T-helper 17 cell (primary cell): ENCODE measurements at regions not wholly inside any gene's neighbourhood (a gene's known extent, or its start where the extent isn't known, plus 50 kb on each side); places are given as distances from the start of the nearest gene placed in this dataset.

Source experiments
- ATAC-seq: fragments of 150-1000 bp; cut with Tn5 transposase; 2 replicates; pipeline ENCODE4 v1.10.0; 2021; ENCODE audit warnings: mild to moderate bottlenecking, moderate library complexity
- DNase-seq, 3 donors: peaks; one replicate each; pipeline versions ENCODE4 v3.0.0 to v3.0.0-alpha.2; 2020 to 2021
- H3K9me3 ChIP-seq: one replicate; pipeline ENCODE4 v1.7.0; 2013; ENCODE audit warnings: low read length, mild to moderate bottlenecking; ENCODE audit not compliant: control insufficient read depth, poor library complexity, severe bottlenecking
- H3K27ac Mint-ChIP-seq: one replicate; pipeline ENCODE4 v1.8.0; 2022; ENCODE audit warnings: mild to moderate bottlenecking, moderate library complexity, mixed read lengths
- H3K27me3 Mint-ChIP-seq: one replicate; pipeline ENCODE4 v1.8.0; 2022; ENCODE audit warnings: mixed read lengths
- H3K36me3 Mint-ChIP-seq: one replicate; pipeline ENCODE4 v1.8.0; 2022; ENCODE audit warnings: low read depth, mixed read lengths
- H3K4me1 Mint-ChIP-seq: one replicate; pipeline ENCODE4 v1.8.0; 2022; ENCODE audit warnings: mild to moderate bottlenecking, mixed read lengths
- H3K4me3 Mint-ChIP-seq: one replicate; pipeline ENCODE4 v1.8.0; 2022; ENCODE audit warnings: mild to moderate bottlenecking, moderate library complexity, mixed read lengths

DNA sequence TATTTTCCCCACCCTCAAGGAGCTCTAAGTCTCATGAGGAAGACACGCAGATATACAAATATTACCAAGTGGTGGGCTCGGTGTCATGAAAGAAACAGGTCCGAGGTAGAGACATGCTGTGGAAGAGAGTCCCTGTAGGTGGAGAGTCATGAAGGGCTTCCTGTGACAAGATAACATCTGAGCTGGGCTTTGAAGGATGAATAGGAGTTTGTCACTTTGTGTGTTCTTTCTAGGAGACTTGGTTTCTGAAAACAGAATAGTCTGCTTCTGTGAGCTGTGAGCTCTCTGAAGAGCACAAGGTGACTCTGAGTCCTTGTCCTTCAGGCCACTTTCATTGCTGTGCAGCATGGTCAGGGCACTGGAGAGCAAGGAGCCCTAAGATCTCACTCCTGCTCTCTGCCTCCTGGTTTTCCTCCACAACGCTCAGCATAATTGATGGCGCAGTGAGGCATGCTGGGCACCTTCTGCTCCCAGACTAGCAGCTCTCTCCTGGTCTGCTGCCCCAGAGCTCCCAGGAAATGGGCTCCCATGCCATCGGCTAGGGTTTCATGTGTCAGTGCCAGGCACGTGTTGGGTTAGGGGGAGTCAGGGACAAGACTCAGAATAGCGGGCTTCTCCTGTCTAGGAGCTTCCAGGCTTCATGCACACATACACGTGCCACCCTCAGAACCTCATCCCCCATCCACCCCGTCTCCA, 209.9 kb upstream of the CSF3R start:
- Mint-ChIP-seq H3K4me3 (no peak overlapping the region), H3K27me3 (peaks cover 44% of the 10 kb centered on the region), H3K4me1 (no peaks in the 10 kb centered on the region), H3K27ac (no peak overlapping the region), H3K36me3 (peaks cover 5% of the 10 kb centered on the region)
- no peaks in the 10 kb centered on the region for H3K9me3 ChIP-seq
- DNase-seq (no peak), ATAC-seq (no peak)

DNA sequence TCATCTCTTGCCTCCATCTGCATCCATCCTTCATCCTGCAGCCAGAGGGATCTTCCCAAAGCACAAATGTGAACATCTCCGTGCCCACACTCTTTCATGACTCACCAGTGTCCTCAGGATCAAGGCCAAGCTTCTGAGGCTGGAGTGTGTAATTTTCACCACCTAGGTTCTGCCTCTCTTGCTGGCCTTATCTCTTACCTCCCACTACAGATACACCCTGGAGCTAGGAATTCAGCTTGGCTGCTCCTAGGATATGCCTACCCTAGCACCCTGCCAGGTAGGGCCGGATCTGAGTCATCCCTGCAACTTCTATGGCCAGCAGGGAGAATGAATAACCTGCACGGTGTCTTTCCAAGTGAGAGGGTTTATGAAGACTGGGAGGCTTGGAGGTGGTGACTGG, 208.7 kb upstream of the CSF3R start:
- ATAC-seq (no peak), DNase-seq (no peak)
- Mint-ChIP-seq H3K4me1 (no peaks in the 10 kb centered on the region), H3K4me3 (no peak overlapping the region), H3K36me3 (peaks cover 8% of the 10 kb centered on the region), H3K27me3 (peaks cover 51% of the 10 kb centered on the region), H3K27ac (no peak overlapping the region)
- no peaks in the 10 kb centered on the region for H3K9me3 ChIP-seq

DNA sequence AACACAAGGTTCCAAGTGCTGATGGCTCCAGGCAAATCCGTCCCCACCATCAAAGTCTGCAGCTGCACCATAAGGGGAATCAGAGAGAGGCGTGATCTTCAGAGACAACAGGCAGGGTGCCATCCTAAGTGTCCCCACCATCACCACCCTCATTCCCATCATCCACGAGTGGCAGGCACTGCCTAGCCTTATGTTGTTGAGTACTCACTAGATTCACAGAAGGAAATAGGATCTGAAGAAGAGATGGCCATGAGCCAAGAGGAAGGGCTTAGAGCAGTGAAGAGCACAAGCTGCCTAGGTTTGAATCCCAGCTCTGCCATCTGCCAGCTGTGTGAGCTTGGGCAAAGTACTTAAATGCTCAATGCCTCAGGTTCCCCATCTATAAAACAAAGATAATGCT, 207.3 kb upstream of the CSF3R start:
- Mint-ChIP-seq H3K36me3 (peaks cover 8% of the 10 kb centered on the region), H3K27me3 (peaks cover 40% of the 10 kb centered on the region), H3K4me1 (no peaks in the 10 kb centered on the region), H3K27ac (no peak overlapping the region), H3K4me3 (no peak overlapping the region)
- no peaks in the 10 kb centered on the region for H3K9me3 ChIP-seq
- ATAC-seq (no peak), DNase-seq (no peak)

DNA sequence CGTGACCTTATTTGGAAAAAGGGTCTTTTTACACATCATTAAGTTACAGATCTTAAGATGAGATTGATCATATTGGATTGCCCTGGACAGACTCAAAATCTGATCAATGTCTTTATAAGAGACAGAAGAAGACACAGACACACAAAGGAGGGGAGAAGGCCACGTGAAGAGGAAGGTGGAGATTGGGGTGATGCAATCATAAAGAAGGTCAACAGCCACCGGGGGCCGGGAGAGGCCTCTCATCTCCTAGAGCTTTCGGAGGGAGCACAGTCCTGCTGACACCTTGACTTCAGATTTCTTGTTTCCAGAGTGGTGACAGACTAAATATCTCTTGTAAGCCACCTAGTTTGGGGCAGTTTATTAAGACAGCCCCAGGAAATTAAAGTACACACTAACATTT, 204.6 kb upstream of the CSF3R start:
- H3K36me3 Mint-ChIP-seq = peaks cover 5% of the 10 kb centered on the region
- H3K4me1 Mint-ChIP-seq = no peaks in the 10 kb centered on the region
- no peak for DNase-seq
- H3K27ac Mint-ChIP-seq = no peak overlapping the region
- no peak for ATAC-seq
- H3K27me3 Mint-ChIP-seq = peaks cover 24% of the 10 kb centered on the region
- H3K4me3 Mint-ChIP-seq = no peak overlapping the region
- H3K9me3 ChIP-seq = no peaks in the 10 kb centered on the region

DNA sequence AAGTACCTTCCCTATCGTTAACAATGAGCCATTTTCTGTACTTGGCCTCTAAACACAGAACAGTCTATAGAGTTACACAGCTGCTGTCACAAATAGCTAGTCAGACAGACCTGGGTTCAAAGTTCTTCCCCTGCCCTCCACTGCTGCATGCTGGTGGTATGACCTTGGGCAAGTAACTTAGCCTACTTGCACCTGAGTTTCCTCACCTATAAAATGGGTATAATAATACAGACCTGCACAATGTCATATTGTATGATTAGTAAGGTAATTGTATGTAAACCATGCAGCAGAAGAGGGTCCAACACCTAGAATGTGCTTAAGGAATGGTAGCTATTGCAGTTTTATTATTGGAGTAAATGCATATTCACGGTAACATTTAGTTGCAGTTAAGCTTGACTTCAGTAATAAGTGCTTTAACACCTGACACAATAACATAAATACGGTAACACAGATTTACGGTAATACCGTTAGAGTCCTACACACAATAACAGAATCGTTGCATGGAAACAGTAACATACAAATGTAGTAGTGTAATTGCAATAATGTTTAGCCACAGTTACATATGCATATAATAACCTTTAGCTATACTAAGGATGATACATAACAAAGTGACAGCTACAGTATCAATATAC, 193.3 kb upstream of the CSF3R start:
- no peaks in the 10 kb centered on the region for H3K9me3 ChIP-seq
- Mint-ChIP-seq H3K4me1 (no peaks in the 10 kb centered on the region), H3K36me3 (peaks cover 3% of the 10 kb centered on the region), H3K27ac (no peak overlapping the region), H3K4me3 (no peak overlapping the region), H3K27me3 (peaks cover 47% of the 10 kb centered on the region)
- DNase-seq (no peak), ATAC-seq (no peak)

DNA sequence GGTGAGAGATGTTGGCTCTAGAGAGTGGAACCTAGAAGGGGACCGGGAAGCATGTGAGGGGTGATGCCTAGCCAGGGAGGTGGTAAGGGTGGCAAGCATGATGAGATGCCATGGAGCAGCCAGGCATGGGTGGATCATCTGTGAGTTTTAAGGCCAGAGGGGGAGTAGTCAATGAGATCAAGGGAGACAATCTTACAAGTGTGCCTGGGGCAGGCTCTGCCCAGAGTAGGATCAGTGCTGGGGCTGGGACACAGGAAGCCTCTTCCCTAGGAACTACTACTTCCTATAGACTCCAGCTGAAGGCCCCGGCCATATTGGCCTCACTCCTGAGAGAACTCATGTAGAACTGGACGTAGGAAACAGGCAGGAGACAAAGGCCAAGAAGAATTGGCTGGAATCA, 192.4 kb upstream of the CSF3R start:
- DNase-seq = no peak
- Mint-ChIP-seq H3K27ac (no peak overlapping the region), H3K4me3 (no peak overlapping the region), H3K27me3 (peaks cover 37% of the 10 kb centered on the region), H3K36me3 (no peaks in the 10 kb centered on the region), H3K4me1 (no peaks in the 10 kb centered on the region)
- H3K9me3 ChIP-seq = no peaks in the 10 kb centered on the region
- no peak for ATAC-seq

DNA sequence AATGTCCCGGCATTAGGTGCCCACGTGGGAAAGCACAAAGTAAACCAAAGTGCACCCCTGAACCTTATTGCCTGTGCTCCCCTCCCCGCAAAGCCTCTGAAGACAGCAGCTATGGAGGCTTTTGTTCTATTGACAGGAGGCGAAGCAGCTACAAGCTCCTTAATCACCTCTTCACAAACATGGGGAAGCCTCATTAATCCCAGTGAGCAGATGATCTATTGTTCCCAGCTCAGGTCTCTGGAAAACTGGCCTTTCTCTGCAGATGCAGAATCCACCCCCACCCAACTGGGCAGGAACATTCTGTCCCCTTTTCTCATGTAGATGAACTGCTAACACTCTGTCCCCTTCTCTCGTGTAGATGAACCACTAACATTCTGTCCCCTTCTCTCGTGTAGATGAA, 190.5 kb upstream of the CSF3R start:
- peaks cover 27% of the 10 kb centered on the region for H3K27me3 Mint-ChIP-seq
- no peak for DNase-seq
- no peak overlapping the region for H3K27ac Mint-ChIP-seq
- H3K9me3 ChIP-seq = no peaks in the 10 kb centered on the region
- H3K4me3 Mint-ChIP-seq = no peak overlapping the region
- no peak for ATAC-seq
- no peaks in the 10 kb centered on the region for H3K36me3 Mint-ChIP-seq
- no peaks in the 10 kb centered on the region for H3K4me1 Mint-ChIP-seq

DNA sequence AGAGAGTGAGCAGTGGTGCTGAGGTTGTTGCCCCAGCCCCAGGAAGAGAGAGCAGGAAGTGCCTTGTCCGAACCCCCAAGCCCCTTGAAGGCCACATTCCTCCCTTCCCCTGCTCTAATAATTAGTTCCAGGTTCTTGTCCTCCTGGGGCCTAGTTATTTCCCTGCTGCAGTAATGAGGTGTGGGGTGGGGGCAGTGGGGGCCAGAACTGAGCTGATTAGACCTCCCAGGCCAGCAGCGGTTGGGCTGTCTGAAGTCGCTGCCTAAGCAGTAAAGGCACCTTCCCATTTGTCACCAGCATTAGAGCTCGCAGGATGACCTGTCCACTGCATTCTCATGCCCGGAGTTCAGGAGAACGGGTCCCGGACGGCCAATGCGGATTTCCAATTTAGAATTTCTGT, 186.5 kb upstream of the CSF3R start:
- peaks cover 2% of the 10 kb centered on the region for H3K36me3 Mint-ChIP-seq
- DNase-seq (no peak), ATAC-seq (no peak)
- no peak overlapping the region for H3K27ac Mint-ChIP-seq
- no peaks in the 10 kb centered on the region for H3K9me3 ChIP-seq
- H3K4me3 Mint-ChIP-seq = no peak overlapping the region
- H3K4me1 Mint-ChIP-seq = no peaks in the 10 kb centered on the region
- H3K27me3 Mint-ChIP-seq = peaks cover 27% of the 10 kb centered on the region

DNA sequence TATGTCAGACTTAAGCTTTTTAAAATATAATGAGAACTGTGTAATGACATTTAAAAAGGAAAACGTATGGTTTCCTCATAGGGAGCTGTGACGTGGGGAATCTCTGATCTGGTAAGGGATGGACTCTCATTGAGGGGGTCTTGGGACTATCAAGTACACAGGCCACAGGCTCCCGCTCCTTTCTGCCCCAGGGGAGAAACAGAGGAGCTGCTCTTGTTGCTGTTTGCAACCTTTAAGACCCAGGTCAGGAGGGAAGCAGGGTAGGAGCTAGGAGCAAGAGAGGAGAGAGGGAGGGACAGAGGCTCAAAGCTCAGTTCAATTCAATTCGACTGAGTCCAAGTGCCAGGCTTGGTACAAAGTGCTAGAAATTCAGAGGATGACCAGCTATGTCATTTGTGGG, 185.1 kb upstream of the CSF3R start:
- H3K4me1 Mint-ChIP-seq = peaks cover 2% of the 10 kb centered on the region
- no peak overlapping the region for H3K27ac Mint-ChIP-seq
- DNase-seq = no peak
- no peak overlapping the region for H3K4me3 Mint-ChIP-seq
- peaks cover 2% of the 10 kb centered on the region for H3K36me3 Mint-ChIP-seq
- H3K9me3 ChIP-seq = no peaks in the 10 kb centered on the region
- peaks cover 36% of the 10 kb centered on the region for H3K27me3 Mint-ChIP-seq
- no peak for ATAC-seq

DNA sequence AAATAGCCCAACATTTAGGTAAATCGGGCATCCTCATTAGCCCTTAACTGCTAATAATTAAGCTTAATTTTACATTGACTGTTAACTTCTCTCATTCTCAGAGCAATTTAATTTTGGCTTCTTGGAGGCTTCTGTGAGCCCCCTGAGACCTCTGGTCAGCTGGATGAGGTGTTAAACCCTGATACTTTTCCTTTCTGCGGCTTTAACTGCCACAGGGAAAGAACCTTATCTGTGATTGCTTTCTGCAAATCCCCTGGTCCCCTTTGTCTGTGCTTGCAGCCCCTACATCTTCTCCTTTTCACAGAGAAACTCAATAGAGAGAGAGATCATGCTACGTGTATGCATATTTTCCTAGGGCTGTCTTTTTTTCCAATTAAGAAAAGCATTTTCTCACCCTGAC, 184.5 kb upstream of the CSF3R start:
- H3K4me3 Mint-ChIP-seq = no peak overlapping the region
- peaks cover 2% of the 10 kb centered on the region for H3K36me3 Mint-ChIP-seq
- H3K27me3 Mint-ChIP-seq = peaks cover 41% of the 10 kb centered on the region
- DNase-seq (no peak), ATAC-seq (no peak)
- peaks cover 2% of the 10 kb centered on the region for H3K4me1 Mint-ChIP-seq
- no peaks in the 10 kb centered on the region for H3K9me3 ChIP-seq
- H3K27ac Mint-ChIP-seq = no peak overlapping the region

DNA sequence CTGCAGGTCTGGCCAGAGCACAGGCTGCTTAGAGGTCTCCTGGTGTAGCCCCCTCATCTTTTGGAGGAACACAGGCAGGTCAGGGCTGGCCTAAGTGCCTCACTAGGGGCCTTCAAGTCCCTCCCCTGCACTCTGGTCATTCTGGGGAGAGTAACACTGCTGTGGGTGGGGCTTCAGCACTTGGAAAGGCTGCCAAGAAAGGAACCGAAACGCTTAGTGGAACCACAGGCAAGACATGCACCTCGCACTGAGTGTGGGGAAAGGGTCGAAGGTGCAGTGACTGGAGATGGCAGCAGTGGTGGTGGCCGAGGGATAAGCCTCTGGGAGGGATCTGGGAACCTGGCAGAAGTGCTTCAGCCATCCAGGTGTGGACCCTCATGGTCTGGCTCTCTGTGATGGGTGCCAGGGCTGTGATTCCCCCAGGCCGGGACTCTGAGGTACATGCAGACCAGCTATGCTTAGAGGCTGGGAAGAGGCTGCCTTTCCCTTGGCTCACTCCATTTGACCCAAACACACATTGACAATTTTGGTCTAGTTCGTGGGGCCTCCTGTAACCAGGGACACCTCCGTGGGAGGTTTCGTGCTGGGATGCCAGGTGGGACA, 182.9 kb upstream of the CSF3R start:
- H3K4me3 Mint-ChIP-seq = no peak overlapping the region
- ATAC-seq = no peak
- H3K36me3 Mint-ChIP-seq = peaks cover 2% of the 10 kb centered on the region
- H3K9me3 ChIP-seq = no peaks in the 10 kb centered on the region
- H3K27me3 Mint-ChIP-seq = peaks cover 54% of the 10 kb centered on the region
- peaks cover 2% of the 10 kb centered on the region for H3K4me1 Mint-ChIP-seq
- no peak overlapping the region for H3K27ac Mint-ChIP-seq
- no peak for DNase-seq

DNA sequence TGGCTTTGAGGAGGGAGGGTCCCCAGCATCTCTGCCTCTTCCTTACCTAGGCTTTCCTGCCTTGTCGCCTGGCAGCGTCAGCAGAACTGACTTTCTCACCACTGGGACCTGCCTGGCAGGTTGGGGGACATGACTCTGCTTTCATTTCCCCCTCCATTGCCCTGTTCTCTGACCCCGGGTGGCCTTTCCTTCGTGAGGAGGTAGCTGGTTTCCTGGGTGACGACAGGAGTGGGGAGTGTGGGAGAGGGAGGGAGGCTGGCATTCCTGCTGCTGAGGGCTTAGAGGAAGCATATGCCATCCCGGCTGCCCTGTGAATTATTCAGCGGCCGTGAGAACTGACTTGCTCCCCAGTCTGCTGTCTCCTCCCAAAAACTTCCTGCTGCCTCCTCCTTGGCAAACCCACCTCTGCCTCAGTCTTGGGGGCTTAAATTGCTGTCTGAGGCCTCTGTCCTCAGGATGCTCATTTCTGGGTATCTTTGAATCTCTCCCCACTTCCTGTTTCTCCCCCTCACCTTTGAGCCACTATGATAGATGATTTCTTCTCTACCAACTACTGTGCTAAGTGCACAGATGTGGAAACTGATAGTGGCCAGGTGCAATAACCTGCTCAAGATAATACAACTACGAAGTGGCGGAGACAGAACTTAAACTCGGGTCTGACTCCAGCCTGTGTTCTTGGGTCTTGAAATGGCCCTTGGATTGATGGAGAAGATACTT, 182.0 kb upstream of the CSF3R start:
- Mint-ChIP-seq H3K36me3 (peaks cover 6% of the 10 kb centered on the region), H3K27me3 (peaks cover 62% of the 10 kb centered on the region), H3K4me1 (peaks cover 2% of the 10 kb centered on the region), H3K4me3 (no peak overlapping the region), H3K27ac (no peak overlapping the region)
- no peaks in the 10 kb centered on the region for H3K9me3 ChIP-seq
- no peak for ATAC-seq
- DNase-seq = no peak

DNA sequence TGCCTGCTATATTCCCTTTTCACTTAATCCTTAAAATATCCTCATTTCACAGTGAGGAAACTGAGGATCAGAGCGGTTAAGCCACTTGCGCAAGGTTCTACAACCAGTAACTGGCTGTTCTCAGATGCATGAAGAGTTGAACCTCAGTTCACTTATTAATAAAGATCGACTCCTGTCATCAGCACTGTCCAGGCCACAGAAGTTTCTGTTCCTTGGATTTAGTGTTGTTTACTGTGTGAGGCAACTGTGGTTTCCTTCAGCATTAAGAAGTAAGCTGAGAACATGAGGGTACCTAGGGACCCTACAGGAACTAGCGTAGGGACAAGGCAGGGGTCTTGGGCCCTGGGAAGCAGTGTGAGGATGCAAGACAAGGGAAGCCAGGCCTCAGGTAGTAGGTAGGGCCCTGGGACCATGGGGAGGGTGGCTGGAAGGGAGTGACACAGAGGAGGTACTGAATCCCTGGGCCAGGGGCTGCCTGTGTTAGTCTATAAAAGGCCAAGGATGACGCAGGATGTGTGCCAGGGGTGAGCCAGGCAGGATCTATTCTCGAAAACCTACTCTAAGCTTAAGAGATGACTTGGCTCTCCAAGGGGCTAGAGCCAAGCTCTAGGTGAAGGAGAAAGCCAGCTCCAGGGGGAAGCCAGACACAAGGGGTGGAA, 181.2 kb upstream of the CSF3R start:
- DNase-seq = no peak
- Mint-ChIP-seq H3K4me1 (peaks cover 2% of the 10 kb centered on the region), H3K27me3 (peaks cover 71% of the 10 kb centered on the region), H3K27ac (no peak overlapping the region), H3K4me3 (no peak overlapping the region), H3K36me3 (peaks cover 6% of the 10 kb centered on the region)
- H3K9me3 ChIP-seq = no peaks in the 10 kb centered on the region
- ATAC-seq = no peak
